ENCODE measurements at regions not wholly inside any gene's neighbourhood (a gene's known extent, or its start where the extent isn't known, plus 50 kb on each side); places are given as distances from the start of the nearest gene placed in this dataset.
"Not testable (repeated sequence)": the region's sequence is repeated elsewhere in the genome, so short reads cannot be mapped to it uniquely, and the experiment has no call there.

GRCh38 chr1:88519156-88519555 lies 164.9 kb upstream of the PKN2 start:
- DNase-seq, result no peak

- DNase-seq, result no peak
Measured at GRCh38 chr1:88523854-88524528, 160.1 kb upstream of the PKN2 start.

- no peak for DNase-seq
Measured at GRCh38 chr1:88526456-88526855, 157.6 kb upstream of the PKN2 start.

- DNase-seq, result no peak
Measured at GRCh38 chr1:88528792-88529191, 155.3 kb upstream of the PKN2 start.

- DNase-seq, result no peak
Measured at GRCh38 chr1:88529581-88529980, 154.5 kb upstream of the PKN2 start.

- no peak for DNase-seq
Measured at GRCh38 chr1:88530246-88530645, 153.8 kb upstream of the PKN2 start.

GRCh38 chr1:88537787-88538186 lies 146.3 kb upstream of the PKN2 start:
- DNase-seq, result no peak

GRCh38 chr1:88538222-88538899 lies 145.7 kb upstream of the PKN2 start:
- no peak for DNase-seq

- DNase-seq, result no peak
Measured at GRCh38 chr1:88540255-88540654, 143.8 kb upstream of the PKN2 start.

GRCh38 chr1:88541596-88541995 lies 142.5 kb upstream of the PKN2 start:
- no peak for DNase-seq

GRCh38 chr1:88544195-88544594 lies 139.9 kb upstream of the PKN2 start:
- DNase-seq, result no peak

GRCh38 chr1:88549536-88549935 lies 134.5 kb upstream of the PKN2 start:
- DNase-seq, result no peak

GRCh38 chr1:88552226-88552625 lies 131.8 kb upstream of the PKN2 start:
- DNase-seq, result no peak

- no peak for DNase-seq
Measured at GRCh38 chr1:88557014-88557413, 127.1 kb upstream of the PKN2 start.

- DNase-seq, result no peak
Measured at GRCh38 chr1:88560621-88561020, 123.5 kb upstream of the PKN2 start.

GRCh38 chr1:88562991-88563390 lies 121.1 kb upstream of the PKN2 start:
- no peak for DNase-seq

- no peak for DNase-seq
Measured at GRCh38 chr1:88566615-88567387, 117.3 kb upstream of the PKN2 start.

- DNase-seq, result no peak
Measured at GRCh38 chr1:88571506-88571905, 112.6 kb upstream of the PKN2 start.

GRCh38 chr1:88579598-88579997 lies 104.5 kb upstream of the PKN2 start:
- no peak for DNase-seq

- DNase-seq, result no peak
Measured at GRCh38 chr1:88581703-88582102, 102.4 kb upstream of the PKN2 start.

- no peak for DNase-seq
Measured at GRCh38 chr1:88593358-88593757, 90.7 kb upstream of the PKN2 start.

GRCh38 chr1:88595355-88596002 lies 88.6 kb upstream of the PKN2 start:
- DNase-seq, result no peak

GRCh38 chr1:88597973-88598372 lies 86.1 kb upstream of the PKN2 start:
- DNase-seq, result not testable (repeated sequence)

Measured in DMS153 (cell line).